Peyer's patch (tissue), 4 donors: ENCODE measurements at regions not wholly inside any gene's neighbourhood (a gene's known extent, or its start where the extent isn't known, plus 50 kb on each side); places are given as distances from the start of the nearest gene placed in this dataset.

Experiments used
- DNase-seq, 3 donors: peaks; one replicate each; pipeline ENCODE4 v3.0.0-alpha.2; 2017 to 2019
- H3K27ac ChIP-seq, 4 donors: fragments of 200-600 bp; sonication (generic); one replicate each; pipeline ENCODE4 v1.5.1; 2016 to 2019
- H3K27me3 ChIP-seq, 2 donors: fragments of 200-600 bp; sonication (generic); one replicate each; pipeline ENCODE4 v1.5.1; 2019
- H3K36me3 ChIP-seq, 3 donors: fragments of 200-600 bp; sonication (generic); one replicate each; pipeline ENCODE4 v1.5.1; 2016 to 2019
- H3K4me1 ChIP-seq, 4 donors: fragments of 200-600 bp; sonication (generic); one replicate each; pipeline ENCODE4 v1.5.1; 2016 to 2019
- H3K4me3 ChIP-seq, 4 donors: fragments of 200-600 bp; sonication (generic); 1 replicate in 3 of 4; 2 replicates in 1 of 4; pipeline ENCODE4 v1.5.1; 2016 to 2019; ENCODE audit warnings: mild to moderate bottlenecking in 1 of 4
- H3K9me3 ChIP-seq, 4 donors: fragments of 200-600 bp; sonication (generic); one replicate each; pipeline ENCODE4 v1.5.1; 2016 to 2019; ENCODE audit warnings: mild to moderate bottlenecking in 1 of 4
- POLR2A ChIP-seq, 2 donors: fragments of 450-650 bp; IDR thresholded peaks; one replicate each; pipeline ENCODE4 v1.5.1; 2017; ENCODE audit warnings: antibody characterized with exemption in 2 of 2, mild to moderate bottlenecking in 2 of 2, moderate library complexity in 2 of 2
- TF ChIP-seq, protein P1 (sequence below), 6 experiments: fragments of 450-650 bp in 4 of 6; fragments of 200-600 bp in 2 of 6; sonication (generic) in 1 of 6; IDR thresholded peaks; one replicate each; pipeline ENCODE4 v1.5.1; 2017 to 2019; ENCODE audit warnings: antibody characterized with exemption in 6 of 6, mild to moderate bottlenecking in 3 of 6, moderate library complexity in 1 of 6

DNA sequence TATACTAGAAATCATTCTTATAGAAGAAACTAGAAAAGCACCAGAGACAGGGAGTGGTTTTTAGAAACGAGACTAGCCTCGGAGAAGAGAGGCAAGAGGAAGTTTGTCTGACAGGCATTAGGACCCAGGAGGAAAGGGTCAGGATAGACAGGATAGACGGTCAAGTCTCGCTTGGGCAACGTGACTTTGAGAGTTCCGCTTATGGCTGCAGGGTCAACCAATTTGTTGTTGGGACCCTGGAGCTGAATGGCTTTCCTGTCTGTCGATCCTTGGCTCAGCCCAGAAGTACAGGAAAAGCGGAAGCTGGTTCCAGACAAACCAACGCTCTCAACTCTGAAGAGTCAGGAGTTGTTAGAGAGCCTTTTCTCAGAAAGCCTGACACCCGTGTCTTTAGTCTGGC, 191.2 kb downstream of the FZD1 start:
- H3K4me1 ChIP-seq, result no peaks in the 10 kb centered on the region
- no peak for TF ChIP-seq POLR2A (IDR thresholded peaks at IDR 0.05)
- TF ChIP-seq, protein P1, sequence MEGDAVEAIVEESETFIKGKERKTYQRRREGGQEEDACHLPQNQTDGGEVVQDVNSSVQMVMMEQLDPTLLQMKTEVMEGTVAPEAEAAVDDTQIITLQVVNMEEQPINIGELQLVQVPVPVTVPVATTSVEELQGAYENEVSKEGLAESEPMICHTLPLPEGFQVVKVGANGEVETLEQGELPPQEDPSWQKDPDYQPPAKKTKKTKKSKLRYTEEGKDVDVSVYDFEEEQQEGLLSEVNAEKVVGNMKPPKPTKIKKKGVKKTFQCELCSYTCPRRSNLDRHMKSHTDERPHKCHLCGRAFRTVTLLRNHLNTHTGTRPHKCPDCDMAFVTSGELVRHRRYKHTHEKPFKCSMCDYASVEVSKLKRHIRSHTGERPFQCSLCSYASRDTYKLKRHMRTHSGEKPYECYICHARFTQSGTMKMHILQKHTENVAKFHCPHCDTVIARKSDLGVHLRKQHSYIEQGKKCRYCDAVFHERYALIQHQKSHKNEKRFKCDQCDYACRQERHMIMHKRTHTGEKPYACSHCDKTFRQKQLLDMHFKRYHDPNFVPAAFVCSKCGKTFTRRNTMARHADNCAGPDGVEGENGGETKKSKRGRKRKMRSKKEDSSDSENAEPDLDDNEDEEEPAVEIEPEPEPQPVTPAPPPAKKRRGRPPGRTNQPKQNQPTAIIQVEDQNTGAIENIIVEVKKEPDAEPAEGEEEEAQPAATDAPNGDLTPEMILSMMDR (IDR thresholded peaks at IDR 0.05), result no peak
- H3K9me3 ChIP-seq, result no peaks in the 10 kb centered on the region
- H3K4me3 ChIP-seq, result no peak overlapping the region
- H3K36me3 ChIP-seq, result no peaks in the 10 kb centered on the region
- H3K27me3 ChIP-seq, result no peaks in the 10 kb centered on the region
- no peak for DNase-seq
- no peak overlapping the region for H3K27ac ChIP-seq

DNA sequence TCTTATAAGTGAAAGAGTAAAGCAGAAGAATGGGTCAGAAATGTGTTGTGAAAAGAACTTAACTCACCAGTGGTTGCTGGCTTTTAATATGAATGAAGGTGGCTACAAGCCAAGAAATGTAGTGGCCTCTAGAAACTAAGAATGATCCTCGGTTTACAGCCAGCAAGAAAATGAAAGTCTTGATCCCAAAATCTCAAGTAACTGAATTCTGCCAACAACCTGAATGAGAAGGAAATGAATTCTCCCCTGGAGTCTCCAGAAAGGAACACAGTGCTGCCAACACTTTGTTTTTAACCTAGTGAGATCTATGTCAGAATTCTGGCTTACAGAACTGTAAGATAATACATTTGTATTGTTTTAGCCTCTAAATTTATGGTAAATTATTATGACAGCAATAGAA, 193.0 kb downstream of the FZD1 start:
- Histone ChIP-seq H3K27ac (no peak overlapping the region), H3K9me3 (no peaks in the 10 kb centered on the region), H3K4me1 (no peaks in the 10 kb centered on the region), H3K27me3 (no peaks in the 10 kb centered on the region), H3K4me3 (no peak overlapping the region), H3K36me3 (no peaks in the 10 kb centered on the region)
- DNase-seq, result no peak
- TF ChIP-seq, protein P1 (IDR thresholded peaks at IDR 0.05), result no peak
- TF ChIP-seq POLR2A (IDR thresholded peaks at IDR 0.05), result no peak

DNA sequence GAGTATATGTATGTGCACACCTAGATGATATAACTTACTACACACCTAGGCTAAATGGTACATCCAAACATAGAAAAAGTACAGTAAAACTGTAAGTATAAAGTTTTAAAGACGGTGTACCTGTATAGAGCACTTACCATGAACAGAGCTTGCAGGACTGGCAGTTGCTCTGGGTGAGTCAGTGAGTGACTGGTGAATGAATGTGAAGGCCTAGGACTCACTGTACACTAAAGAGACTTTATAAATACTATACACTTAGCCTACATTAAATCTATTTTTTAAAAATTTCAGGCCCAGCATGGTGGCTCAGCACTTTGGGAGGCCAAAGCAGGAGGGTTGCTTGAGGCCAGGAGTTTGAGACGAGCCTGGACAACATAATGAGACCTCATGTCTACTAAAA, 195.3 kb downstream of the FZD1 start:
- no peak for TF ChIP-seq POLR2A (IDR thresholded peaks at IDR 0.05)
- TF ChIP-seq, protein P1 (IDR thresholded peaks at IDR 0.05), result no peak
- H3K9me3 ChIP-seq, result no peaks in the 10 kb centered on the region
- H3K36me3 ChIP-seq, result no peaks in the 10 kb centered on the region
- H3K27me3 ChIP-seq, result no peaks in the 10 kb centered on the region
- no peak overlapping the region for H3K4me3 ChIP-seq
- no peak for DNase-seq
- H3K27ac ChIP-seq, result no peak overlapping the region
- no peaks in the 10 kb centered on the region for H3K4me1 ChIP-seq

DNA sequence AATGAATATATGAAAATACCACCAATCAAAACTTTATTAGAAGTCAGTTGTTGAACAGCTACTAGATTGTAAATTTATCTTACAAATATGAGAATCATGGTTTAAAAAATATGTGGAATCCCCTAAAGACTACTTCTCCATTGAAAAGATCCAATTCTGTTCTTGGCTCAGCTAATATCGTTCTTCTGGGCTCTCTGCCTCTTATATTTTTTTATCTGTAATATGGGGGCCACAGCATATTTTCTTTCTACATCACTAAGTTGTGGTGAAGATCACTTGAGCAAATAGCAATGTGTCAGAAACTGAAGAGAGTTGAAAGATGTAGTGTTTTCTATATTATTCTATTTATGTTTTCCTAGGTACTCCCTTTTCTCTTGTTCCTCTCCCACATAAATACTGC, 198.1 kb downstream of the FZD1 start:
- Histone ChIP-seq H3K4me3 (no peak overlapping the region), H3K36me3 (no peaks in the 10 kb centered on the region), H3K9me3 (no peaks in the 10 kb centered on the region), H3K4me1 (no peaks in the 10 kb centered on the region), H3K27me3 (no peaks in the 10 kb centered on the region), H3K27ac (no peak overlapping the region)
- DNase-seq, result no peak
- TF ChIP-seq POLR2A (IDR thresholded peaks at IDR 0.05), result no peak
- TF ChIP-seq, protein P1 (IDR thresholded peaks at IDR 0.05), result no peak

DNA sequence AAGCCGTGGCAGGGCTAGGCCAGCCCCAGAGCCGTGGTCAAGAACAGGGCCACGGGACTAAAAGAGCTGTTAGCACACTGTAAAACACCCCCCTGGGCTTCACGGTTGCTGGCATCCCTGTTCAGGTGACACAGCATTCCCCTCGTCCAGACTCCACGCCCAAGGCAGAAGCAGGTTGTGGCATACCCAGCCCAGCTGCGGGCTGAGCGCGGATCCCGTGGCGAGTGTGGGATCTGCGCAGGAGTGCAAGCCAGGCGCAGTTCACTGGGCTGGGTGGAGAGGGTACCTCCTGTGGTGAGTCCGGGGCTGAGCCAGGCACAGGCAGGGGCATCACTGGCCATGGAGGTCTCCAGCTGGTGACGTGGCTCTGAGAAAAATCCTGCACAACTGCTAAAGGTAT, 199.1 kb downstream of the FZD1 start:
- Histone ChIP-seq H3K4me1 (no peaks in the 10 kb centered on the region), H3K36me3 (no peaks in the 10 kb centered on the region), H3K4me3 (no peak overlapping the region), H3K27ac (no peak overlapping the region), H3K27me3 (no peaks in the 10 kb centered on the region), H3K9me3 (no peaks in the 10 kb centered on the region)
- DNase-seq, result no peak
- no peak for TF ChIP-seq POLR2A (IDR thresholded peaks at IDR 0.05)
- TF ChIP-seq, protein P1 (IDR thresholded peaks at IDR 0.05), result no peak

DNA sequence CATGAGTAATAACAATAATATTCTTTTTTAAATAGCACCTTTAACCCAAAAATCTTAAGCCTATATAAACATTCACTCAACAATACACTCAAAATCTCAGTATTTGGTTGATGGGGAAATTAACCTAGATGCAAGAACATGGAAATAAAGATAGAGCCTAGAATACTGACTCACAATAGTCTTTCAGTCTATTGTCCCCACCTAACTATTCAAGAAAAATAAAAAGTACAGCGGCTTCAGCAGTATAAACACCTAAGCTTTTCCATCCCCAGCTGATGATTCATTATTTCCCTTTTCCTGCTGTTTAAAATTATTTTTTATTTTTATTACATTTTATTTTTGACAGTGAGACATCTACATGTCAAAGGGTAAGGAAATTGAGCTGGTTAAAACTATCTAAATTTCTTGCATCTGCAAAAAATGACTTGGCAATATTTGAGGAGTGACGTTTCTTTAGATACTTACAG, 201.4 kb downstream of the FZD1 start:
- TF ChIP-seq, protein P1 (IDR thresholded peaks at IDR 0.05), result no peak
- no peak for TF ChIP-seq POLR2A (IDR thresholded peaks at IDR 0.05)
- no peak overlapping the region for H3K27ac ChIP-seq
- no peaks in the 10 kb centered on the region for H3K27me3 ChIP-seq
- no peaks in the 10 kb centered on the region for H3K4me1 ChIP-seq
- no peak for DNase-seq
- no peak overlapping the region for H3K4me3 ChIP-seq
- no peaks in the 10 kb centered on the region for H3K36me3 ChIP-seq
- no peaks in the 10 kb centered on the region for H3K9me3 ChIP-seq
